ENCODE measurements at regions not wholly inside any gene's neighbourhood (a gene's known extent, or its start where the extent isn't known, plus 50 kb on each side); places are given as distances from the start of the nearest gene placed in this dataset.
"Not testable (repeated sequence)": the region's sequence is repeated elsewhere in the genome, so short reads cannot be mapped to it uniquely, and the experiment has no call there.

DNA sequence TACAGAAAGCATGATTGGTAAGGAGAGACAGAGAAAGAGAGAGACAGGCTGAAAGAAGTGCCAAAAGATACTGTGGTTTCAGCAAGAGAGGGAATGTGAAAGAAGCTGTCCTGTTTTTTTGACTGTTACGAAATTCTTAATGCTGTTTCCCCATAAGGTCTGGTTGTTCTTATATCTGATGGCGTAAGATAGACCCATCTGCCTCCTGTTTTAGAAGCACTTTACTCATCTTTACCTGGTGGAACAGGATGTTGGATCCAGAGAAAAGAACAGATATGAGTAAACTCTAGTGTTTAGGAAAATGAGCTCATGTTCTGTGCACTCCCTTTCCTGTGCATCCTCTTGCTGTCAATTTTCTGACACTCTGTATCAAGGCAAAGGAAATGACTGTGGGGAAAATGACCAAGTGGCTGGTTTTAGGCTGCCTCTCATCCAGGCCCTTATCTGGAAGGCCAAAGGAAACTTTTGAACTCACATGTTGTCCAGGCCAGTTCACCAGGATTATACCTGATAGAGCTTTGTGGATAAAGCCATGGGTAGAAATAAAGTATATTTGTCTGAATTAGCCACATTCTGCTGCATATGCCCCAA lies 311.7 kb upstream of the HTR2C start:
- DNase-seq (ENCODE audit: low spot score), result no peak

DNA sequence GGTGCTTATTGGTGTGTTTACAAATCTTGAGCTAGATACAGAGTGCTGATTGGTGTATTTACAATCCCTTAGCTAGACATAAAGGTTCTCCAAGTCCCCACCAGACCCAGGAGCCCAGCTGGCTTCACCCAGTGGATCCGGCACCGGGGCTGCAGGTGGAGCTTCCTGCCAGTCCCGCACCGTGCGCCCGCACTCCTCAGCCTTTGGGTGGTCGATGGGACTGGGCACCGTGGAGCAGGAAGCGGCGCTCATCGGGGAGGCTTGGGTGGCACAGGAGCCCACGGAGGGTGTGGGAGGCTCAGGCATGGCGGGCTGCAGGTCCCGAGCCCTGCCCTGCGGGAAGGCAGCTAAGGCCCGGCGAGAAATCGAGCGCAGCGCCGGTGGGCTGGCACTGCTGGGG lies 313.5 kb upstream of the HTR2C start:
- DNase-seq (ENCODE audit: low spot score), result not testable (repeated sequence)

DNA sequence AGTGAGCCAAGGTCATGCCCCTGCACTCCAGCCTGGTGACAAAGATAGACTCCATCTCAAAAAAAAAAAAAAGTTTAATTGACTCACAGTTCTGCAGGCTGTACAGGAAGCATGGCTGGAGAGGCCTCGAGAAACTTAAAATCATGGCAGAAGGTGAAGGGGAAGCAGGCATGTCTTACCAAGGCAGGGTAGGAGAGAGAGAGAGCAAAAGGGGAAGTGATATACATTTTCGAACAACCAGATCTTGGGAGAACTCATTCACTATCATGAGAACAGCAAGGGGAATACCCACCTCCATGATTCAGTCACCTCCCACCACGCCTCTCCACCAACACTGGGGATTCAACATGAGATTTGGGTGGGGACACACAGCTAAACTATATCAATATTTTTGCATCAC lies 315.2 kb upstream of the HTR2C start:
- DNase-seq (ENCODE audit: low spot score), result no peak

DNA sequence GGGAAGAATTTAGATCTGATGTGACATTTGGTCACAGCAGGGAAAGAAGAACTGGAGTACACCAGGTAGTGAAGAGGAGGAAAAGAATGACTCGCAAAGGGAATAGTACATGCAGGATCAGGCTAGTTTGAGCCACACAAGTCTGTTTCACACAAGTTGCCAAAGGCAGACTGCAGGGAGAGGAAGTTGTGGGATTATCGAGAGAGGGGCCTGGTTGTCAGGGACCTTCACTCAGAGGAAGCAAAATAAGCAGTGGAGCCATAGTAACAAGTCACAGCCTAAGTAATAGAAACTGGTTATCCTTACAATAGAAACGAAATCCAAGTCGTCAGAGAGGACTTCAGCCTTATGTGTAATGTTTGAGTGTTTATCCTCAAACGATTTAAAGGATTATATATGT lies 316.7 kb upstream of the HTR2C start:
- DNase-seq (ENCODE audit: low spot score), result no peak

DNA sequence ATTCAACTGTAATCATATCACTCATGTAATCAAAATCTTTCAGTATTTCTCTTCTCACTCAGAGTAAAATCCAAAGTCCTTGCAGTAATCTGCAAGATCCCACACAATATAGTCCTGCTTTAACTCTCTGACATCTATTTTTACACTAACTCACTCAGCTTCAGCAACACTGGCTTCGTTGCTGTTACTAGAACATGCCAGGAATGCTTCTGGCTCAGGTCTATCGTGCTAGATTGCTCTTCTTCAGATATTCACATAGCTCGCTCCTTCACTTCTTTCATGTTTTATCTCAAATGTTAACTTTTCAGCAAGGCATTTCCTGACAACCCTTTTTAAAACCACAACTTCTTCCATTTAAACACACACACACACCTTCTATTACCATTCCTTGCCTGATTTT lies 331.7 kb upstream of the HTR2C start:
- DNase-seq (ENCODE audit: low spot score), result no peak

DNA sequence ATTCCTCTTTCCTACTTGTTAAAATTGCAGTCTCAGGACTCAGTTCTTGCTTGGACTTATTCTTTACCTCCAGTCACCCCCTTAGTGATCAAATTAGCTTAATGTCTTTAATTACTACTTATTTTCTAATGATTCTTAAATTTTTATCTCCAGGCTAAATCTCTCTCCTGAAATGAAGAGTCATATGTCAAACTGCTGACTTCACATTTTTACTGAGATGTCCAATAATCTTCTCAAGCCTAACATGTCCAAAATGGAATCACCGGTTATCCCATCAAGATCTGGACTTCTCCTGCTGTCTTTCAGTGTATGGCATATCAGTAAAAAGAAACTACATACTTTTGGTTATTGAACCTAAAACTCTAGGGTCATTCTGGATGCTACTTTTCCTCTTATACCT lies 332.3 kb upstream of the HTR2C start:
- no peak for DNase-seq (ENCODE audit: low spot score)

DNA sequence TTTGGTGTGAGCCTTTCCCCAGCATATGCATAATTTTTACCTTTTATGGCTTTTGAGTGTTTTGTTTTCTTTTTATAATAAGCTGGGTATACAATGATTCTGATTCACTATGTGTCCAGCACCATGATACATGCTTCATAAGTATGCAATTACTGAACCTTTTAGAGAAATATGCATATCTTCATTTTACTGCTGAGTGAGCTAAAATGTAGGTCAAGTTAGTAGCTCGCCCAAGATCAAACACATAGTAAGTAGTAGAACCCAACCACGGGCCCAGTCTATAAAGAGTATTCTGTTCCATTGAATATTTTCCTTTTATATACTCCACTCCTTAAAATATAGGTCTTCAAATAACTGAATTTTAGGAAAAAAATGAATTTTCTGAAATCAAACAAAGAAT lies 362.4 kb upstream of the HTR2C start:
- DNase-seq (ENCODE audit: low spot score), result no peak

DNA sequence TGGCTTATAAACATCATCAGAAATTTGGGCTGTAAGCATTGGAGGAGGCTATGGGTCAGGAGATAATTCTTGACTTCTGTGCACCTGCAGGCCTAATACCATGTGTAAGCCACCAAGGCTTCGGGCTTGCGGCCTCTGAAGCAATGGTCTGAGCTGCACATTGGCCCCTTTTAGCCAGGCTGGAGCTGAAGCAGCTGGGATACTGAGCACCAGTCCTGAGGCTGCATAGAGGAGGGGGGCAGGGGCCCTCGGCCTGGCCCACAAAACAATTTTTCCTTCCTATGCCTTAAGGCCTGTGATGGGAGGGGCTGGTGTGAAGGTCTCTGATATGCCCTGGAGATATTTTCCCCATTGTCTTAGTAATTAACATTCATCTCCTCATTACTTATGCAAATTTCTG lies 373.0 kb upstream of the HTR2C start:
- DNase-seq (ENCODE audit: low spot score), result no peak

DNA sequence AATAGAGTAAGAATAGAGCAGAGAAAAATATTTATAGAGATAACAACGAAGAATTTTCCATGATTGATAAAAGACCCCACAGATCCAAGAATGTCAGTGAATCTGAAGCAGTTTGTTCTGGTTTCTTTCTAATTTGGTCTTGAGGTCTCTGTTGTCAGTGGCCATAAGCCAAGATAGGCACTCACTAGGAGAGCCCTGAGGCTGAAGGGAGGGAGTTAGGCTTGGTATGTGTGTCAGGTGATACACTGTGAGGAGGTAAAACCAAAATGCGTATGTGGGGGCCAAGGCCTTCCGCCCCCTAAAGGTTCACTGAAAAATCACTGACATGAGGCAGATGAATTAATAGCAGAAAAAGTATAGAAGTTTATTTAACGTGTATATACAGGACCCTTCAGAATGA lies 382.3 kb upstream of the HTR2C start:
- DNase-seq (ENCODE audit: low spot score), result no peak

DNA sequence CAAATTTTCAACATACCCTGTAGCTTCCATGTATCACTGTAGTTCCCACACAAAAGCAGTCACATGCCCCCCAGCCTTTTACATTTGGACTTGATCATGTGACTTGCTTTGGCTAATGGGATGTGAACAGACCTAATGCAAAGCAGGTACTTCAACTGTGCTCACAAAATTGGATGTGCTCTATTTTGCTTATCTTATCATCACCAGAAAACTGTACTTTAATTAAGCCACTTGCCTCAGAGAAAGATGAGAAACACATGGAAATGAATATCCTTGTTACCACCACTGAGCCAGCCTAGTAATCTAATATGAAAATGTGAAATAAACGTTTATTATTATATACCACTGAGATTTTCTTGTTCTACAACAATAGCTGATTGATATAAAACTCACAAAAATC lies 402.7 kb upstream of the HTR2C start:
- no peak for DNase-seq (ENCODE audit: low spot score)

DNA sequence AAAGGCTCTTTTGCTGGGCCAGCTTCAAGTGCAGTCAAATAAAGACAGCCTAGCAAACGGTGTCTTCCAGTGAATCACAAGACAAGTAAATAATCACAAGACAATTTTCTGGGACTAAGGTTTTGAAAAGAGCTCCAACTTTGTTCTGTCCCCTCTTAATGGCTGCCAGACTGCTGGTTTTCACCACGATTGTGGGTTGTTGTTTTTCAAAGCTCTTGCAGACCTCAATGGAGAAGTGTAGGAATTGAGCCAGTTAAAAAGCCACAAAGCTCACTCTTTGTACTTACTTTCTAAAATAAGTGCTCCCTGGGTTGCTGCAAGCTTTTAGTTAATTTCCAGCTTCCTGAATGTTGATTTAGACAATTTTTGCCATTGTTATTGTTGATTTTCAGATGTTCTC lies 405.8 kb upstream of the HTR2C start:
- no peak for DNase-seq (ENCODE audit: low spot score)

DNA sequence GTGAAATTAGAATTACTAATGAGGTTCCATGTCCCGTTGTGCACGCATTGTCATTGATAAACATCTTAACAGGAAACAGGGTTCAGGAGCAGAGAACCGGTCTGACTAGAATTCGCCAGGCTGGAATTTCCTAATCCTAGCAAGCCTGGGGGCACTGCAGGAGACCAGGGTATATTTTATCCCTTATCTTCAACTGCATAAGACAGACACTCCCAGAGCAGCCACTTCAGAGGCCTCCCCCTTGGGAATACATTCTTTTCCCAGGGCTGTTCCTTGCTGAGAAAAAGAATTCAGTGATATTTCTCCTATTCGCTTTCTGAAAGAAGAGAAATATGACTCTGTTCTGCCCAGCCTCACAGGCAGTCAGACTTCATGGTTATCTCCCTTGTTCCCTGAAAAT lies 416.6 kb upstream of the HTR2C start:
- not testable (repeated sequence) for DNase-seq (ENCODE audit: low spot score)

DNA sequence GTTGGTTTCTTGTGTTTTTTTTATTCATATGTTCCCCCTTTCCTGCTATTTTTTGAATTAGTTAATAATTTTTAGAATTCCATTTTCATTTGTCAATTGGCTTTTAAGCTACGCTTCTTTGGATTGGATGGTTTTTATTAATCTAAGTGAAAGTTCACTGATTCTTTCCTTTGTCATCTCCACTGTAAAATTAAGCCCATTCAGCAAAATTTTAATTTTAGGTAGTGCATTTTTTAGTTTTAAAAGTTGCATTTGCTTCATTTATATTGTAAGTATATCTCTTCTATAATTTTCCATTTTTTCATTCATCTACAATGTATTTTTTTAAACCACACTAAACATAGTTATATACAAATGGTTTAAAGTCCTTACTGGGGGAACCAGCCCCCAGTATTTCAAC lies 417.3 kb upstream of the HTR2C start:
- DNase-seq (ENCODE audit: low spot score), result no peak

DNA sequence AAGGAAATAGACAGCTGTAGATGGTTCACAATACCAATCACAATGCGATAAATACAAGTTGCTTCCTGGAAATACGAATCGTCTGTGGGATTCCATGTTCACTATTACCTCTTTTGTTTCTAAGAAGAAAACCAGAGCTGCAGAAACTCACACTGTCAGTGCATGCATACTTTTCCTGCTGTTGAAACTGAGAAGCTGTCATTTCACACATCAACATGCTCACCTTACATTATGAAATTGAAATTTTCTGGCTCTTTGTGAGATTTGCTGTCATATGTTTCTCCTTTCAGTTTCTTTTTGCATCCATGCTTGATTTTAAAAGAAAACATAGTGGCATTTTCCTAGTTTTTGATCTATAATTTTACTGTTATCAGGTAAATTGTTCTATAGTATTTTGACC lies 418.3 kb upstream of the HTR2C start:
- no peak for DNase-seq (ENCODE audit: low spot score)

DNA sequence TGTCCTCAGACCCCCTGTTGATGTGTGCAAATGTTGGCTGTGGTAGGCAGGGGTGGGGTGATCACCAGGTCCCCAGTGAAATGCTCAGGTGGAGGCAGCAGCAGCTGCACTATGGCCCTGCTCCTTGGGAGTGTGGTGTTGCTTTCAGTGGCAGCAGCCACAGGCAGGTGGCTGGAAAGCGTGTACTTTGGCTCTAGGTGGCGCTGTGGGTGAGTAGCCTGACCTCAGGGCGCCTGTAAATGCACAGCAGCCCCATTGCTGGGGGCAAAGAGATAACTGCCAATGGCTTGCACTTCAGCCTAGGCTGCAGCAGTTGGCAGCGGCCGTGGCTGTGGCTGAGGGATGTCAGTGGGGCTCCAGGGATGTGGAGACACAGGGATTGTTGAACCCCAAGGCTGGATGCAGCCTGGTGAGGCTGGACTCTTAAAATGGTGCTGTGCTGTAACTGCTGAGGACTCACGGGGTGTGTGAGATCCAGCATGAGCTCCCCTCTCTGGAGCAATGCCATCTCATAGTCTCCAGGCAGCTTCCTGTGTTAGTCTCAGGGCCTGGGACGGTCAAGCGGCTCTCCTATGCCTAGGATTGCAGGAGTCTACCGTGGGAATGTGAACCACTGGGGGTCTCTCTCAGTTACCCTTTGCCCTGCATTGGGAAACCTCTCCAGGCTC lies 421.7 kb upstream of the HTR2C start:
- DNase-seq (ENCODE audit: low spot score), result no peak

DNA sequence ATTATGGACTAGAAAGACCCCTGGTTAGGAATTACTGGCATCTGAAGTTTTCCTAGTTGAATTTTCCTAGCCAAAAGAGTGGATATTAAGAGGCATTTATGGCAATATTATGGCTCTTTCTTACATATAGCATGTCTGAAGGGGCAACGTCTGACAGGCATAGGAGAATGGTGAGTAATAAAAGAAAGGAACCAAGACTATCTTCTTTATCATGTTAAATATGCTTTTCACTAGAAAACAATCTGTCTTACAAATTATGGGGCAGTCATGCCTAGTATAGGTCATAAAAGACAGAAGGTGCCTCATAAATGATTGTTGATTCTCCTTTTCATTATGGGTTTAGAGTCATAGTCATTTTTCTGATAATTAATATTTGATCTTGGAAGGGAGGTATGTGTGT lies 431.1 kb upstream of the HTR2C start:
- DNase-seq (ENCODE audit: low spot score), result no peak

DNA sequence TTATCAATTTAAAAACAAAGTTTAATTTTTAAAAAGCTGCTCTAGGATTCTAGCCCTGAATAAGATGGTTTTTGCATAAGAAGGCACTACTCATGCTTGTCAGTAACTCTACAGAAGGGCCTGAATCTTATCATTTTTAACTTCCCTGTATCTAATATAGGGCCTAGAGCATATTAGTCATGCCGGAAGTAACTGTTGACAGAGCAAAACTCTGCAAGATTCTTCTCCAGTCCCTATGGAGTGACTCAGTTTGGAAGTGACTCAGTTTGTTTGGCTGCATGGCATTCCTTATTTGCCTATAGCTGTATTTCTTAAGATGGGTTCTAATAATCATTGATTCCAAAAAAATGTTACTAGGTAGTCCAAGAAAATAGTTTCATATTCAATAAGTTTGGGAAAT lies 431.8 kb upstream of the HTR2C start:
- DNase-seq (ENCODE audit: low spot score), result peak; percentile 4

DNA sequence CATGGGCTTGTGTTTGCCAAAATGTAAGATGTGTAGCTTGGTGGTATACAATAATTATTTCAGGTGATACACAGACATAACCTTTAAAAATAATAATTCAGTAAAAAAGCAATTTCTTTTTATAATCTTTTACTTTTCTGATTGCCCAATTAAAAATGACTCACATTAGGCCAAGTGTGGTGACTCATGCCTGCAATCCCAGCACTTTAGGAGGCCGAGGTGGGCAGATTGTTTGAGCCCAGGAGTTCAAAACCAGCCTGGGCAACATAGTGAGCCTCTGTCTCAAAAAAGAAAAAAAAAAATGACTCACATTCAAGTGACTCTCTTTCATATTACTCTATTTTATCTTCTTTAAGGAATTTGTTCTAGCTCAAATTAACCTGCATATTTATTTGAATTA lies 449.4 kb upstream of the HTR2C start:
- DNase-seq (ENCODE audit: low spot score), result no peak

DNA sequence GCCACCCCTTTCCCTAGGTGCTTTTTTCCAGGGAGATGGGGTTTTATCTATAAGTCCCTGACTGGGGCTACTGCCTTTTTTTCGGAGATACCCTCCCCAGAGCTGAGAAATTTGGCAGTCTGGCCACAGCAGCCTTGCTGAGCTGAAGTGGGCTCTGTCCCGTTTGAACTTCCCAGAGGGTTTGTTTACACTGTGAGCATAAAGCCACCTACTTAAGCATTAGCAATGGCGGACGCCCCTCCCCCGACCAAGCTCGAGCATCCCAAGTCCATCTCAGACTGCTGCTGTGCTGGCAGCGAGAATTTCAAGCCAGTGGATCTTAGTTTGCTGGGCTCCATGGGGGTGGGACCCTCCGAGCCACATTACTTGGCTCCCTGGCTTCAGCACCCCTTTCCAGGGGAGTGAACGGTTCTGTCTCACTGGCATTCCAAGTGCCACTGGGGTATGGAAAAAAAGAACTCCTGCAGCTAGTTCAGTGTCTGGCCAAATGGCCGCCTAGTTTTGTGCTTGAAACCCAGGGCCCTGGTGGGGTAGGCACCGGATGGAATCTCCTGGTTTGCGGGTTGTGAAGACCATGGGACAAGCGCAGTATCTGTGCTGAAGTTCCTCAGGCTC lies 456.4 kb upstream of the HTR2C start:
- DNase-seq (ENCODE audit: low spot score), result no peak

DNA sequence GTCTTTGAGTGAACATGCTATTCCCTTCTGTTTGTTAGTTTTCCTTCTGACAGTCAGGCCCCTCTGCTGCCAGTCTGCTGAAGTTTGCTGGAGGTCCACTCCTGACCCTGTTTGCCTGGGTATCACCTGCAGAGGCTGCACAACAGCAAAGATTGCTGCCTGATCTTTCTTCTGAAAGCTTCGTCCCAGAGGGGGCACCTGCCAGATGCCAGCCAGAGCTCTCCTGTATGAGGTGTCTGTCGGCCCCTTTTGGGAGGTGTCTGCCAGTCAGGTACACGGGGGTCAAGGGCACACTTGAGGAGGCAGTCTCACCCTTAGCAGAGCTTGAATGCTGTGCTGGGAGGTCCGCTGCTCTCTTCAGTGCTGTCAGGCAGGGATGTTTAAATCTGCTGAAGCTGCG lies 456.9 kb upstream of the HTR2C start:
- no peak for DNase-seq (ENCODE audit: low spot score)

DNA sequence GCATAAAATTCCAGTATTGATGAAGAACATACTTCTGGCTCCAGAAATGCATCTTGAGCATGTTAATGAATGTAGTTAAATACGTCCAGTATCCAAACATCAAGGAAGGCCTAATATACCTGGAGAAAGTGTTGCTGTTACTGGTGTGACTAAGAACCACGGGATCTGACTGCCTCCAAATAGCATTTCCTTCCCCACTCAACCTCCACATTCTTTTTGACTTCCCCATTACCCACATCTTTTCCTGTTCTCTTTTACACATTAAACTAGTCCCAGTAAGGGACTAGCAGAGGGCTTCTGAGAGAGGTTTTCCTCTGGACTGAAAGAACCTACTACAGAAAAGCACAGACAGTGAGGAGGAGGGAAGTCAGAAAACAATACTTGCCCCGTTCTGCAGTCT lies 482.8 kb upstream of the HTR2C start:
- no peak for DNase-seq (ENCODE audit: low spot score)

DNA sequence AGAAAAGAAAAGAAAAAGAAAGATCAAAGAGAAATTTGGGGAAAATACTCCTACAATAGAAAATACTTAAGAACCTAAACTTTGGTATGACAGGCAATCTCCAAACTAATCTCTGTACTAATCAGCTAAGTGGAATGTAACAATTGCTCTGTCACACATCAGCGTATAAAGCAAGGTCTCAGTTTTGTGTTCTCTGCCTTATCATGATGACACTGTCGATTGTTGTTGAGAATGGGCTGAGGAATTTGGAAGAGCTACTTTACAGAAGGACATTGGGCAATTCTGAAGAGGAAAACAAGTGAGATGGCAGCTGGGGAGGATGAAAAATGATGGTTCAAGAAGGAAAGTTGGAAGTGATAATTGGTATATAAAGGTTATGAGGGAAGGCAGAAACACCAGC lies 486.0 kb upstream of the HTR2C start:
- no peak for DNase-seq (ENCODE audit: low spot score)

DNA sequence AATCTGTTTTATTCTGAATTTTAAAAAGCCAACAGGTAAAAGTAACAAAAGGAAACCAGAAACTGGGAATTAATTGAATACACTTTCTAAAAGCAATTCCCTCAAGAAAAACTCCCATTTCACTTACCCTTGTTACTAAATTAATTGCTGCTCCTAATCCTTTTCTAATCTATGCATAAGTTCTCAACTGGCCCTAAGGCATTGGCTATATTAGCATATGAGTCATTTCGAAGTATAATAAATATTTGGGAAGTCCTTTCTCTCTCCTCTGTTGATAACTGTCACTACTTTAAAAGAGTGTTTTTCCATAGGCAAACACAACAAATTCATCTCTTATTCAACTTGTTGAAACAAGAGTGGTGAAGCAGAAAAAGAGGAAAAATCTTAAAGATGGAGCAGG lies 486.5 kb upstream of the HTR2C start:
- no peak for DNase-seq (ENCODE audit: low spot score)

DNA sequence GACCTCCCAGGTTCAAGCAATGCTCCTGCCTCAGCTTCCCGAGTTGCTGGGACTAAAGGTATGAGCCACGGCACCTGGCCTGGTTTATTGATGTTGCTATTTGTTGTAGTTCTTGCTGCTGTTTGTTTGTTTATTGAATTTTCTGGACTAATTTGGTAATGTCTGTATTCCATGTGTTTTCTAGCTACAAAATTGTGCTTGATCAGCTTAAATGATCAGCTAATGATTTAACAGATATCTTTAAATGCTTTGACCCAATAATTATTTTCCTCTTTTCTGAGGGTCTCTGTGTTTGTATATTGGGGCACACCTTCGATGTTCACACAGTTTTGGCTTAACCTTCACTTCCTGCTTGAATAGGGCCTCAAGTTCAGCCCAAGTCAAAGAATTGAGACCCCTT lies 488.1 kb upstream of the HTR2C start:
- no peak for DNase-seq (ENCODE audit: low spot score)
